K562 (cell line): ENCODE measurements at regions not wholly inside any gene's neighbourhood (a gene's known extent, or its start where the extent isn't known, plus 50 kb on each side); places are given as distances from the start of the nearest gene placed in this dataset.

ENCODE experiments used
- ATAC-seq: fragments of 200-7000 bp; cut with Tn5 transposase; 3 replicates; pipeline ENCODE4 v1.9.1; 2020; ENCODE audit warnings: moderate library complexity
- BruUV-seq: library from RNA; stranded (reverse); fragments of 400-500 nt; replicated peaks from 2 replicates; lab custom pipeline; 2021; lab: Mats Ljungman, UMichigan
- CTCF ChIA-PET: fragments of 300-600 bp; formaldehyde crosslinking; extraction: SDS; loops from one replicate; lab custom pipeline; 2021; ENCODE audit warnings: low intra/inter-chr PET ratio; lab: Yijun Ruan, JAX
- POLR2A ChIA-PET: fragments of 300-600, 350-650 bp; sonication (Branson Sonifier 250); formaldehyde crosslinking; extraction: SDS; loops from one replicate; lab custom pipeline; 2021; ENCODE audit warnings: antibody characterized with exemption, inconsistent platforms; lab: Yijun Ruan, JAX
- DNase-seq, 4 experiments: peaks; one replicate each; pipeline versions ENCODE4 v3.0.0 to v3.0.0-alpha.2; 2011 to 2018; ENCODE audit warnings: low spot score in 3 of 4, mixed read lengths in 3 of 4; ENCODE audit errors: extremely low read depth in 1 of 4
- FAIRE-seq: peaks from 2 replicates; lab custom pipeline; 2011; peaks lifted over from hg19 to GRCh38; lab: Jason Lieb, UNC
- H2AFZ ChIP-seq: 2 replicates; pipeline ENCODE4 v1.6.0; 2011; ENCODE audit warnings: low read depth, low read length, control low read depth, inconsistent platforms
- H3K27ac ChIP-seq: fragments of 200-600 bp; 3 replicates; pipeline ENCODE4 v1.8.0; 2011; ENCODE audit warnings: low read depth, mild to moderate bottlenecking, control low read depth, inconsistent platforms, low read length, moderate library complexity, mixed read lengths; ENCODE audit errors: extremely low read depth
- H3K27me3 ChIP-seq, 2 experiments: fragments of 300-600 bp in 1 of 2; 2 replicates in 1 of 2; 3 replicates in 1 of 2; pipeline versions ENCODE4 v1.6.0 to v1.8.0; 2011; ENCODE audit warnings: inconsistent platforms in 2 of 2, low read length in 2 of 2, mild to moderate bottlenecking in 1 of 2, mixed read lengths in 1 of 2, moderate library complexity in 1 of 2; ENCODE audit not compliant: control insufficient read depth in 2 of 2, insufficient read depth in 2 of 2
- H3K36me3 ChIP-seq: fragments of 300-600 bp; 3 replicates; pipeline ENCODE4 v1.8.0; 2011; ENCODE audit warnings: mild to moderate bottlenecking, low read length, inconsistent platforms; ENCODE audit not compliant: control insufficient read depth, insufficient read depth
- H3K4me1 ChIP-seq, 2 experiments: fragments of 200-600 bp in 1 of 2; replicated peaks in 1 of 2; 2 replicates in 1 of 2; 3 replicates in 1 of 2; pipeline versions ENCODE4 v1.5.1 to v1.8.0; 2011; ENCODE audit warnings: inconsistent platforms in 2 of 2, low read length in 2 of 2, mild to moderate bottlenecking in 1 of 2, mixed read lengths in 1 of 2, moderate library complexity in 1 of 2; ENCODE audit not compliant: control insufficient read depth in 2 of 2, insufficient read depth in 2 of 2
- H3K4me2 ChIP-seq: 2 replicates; pipeline ENCODE4 v1.6.1; 2011; ENCODE audit warnings: low read length, control low read depth, inconsistent platforms, mixed read lengths; ENCODE audit not compliant: insufficient read depth
- H3K4me3 ChIP-seq: fragments of 200-600 bp; sonication (generic), shearing (Covaris generic); 2 replicates; pipeline ENCODE4 v1.5.1; 2016; ENCODE audit warnings: control low read depth, inconsistent platforms
- H3K79me2 ChIP-seq: fragments of 200-600 bp; 3 replicates; pipeline ENCODE4 v1.8.0; 2011; ENCODE audit warnings: low read length, inconsistent platforms; ENCODE audit not compliant: control insufficient read depth, insufficient read depth
- H3K9ac ChIP-seq, 2 experiments: 2 replicates each; pipeline versions ENCODE4 v1.6.0 to v1.6.1; 2011; ENCODE audit warnings: low read depth in 2 of 2, low read length in 2 of 2, control low read depth in 1 of 2, inconsistent platforms in 1 of 2, mild to moderate bottlenecking in 1 of 2, mixed read lengths in 1 of 2; ENCODE audit not compliant: insufficient read depth in 1 of 2
- H3K9me1 ChIP-seq: one replicate; pipeline ENCODE4 v1.6.0; 2011; ENCODE audit warnings: inconsistent platforms, mild to moderate bottlenecking, low read length, moderate library complexity; ENCODE audit not compliant: control insufficient read depth, insufficient read depth
- H3K9me3 ChIP-seq: replicated peaks from 2 replicates; pipeline ENCODE4 v1.5.1; 2011; ENCODE audit warnings: low read depth, low read length, inconsistent platforms; ENCODE audit not compliant: control insufficient read depth, insufficient read depth
- H4K20me1 ChIP-seq: replicated peaks from 2 replicates; pipeline ENCODE4 v1.6.1; 2011; ENCODE audit warnings: low read length, inconsistent platforms, mixed read lengths; ENCODE audit not compliant: control insufficient read depth, insufficient read depth
- CBFA2T3 ChIP-seq: fragments of 450-650 bp; IDR thresholded peaks from 2 replicates; pipeline ENCODE4 v1.6.1; 2017
- CHD2 ChIP-seq: IDR thresholded peaks from 2 replicates; pipeline ENCODE4 v1.6.1; 2011; ENCODE audit warnings: low read depth, low read length
- MTF1 ChIP-seq: fragments of 250-450 bp; sonication (Bioruptor Pico); IDR thresholded peaks from 2 replicates; pipeline ENCODE4 v1.9.0; 2021; ENCODE audit warnings: moderate library complexity, mild to moderate bottlenecking, inconsistent platforms, borderline replicate concordance
- WGBS: fragments of 100-300 bp; shearing (Covaris generic); methylation state at CpG from one replicate; pipeline ENCODE4 v1.1.6; 2016; ENCODE audit warnings: low coverage, mixed read lengths; ENCODE audit not compliant: insufficient coverage; ENCODE audit errors: missing lambda C conversion rate; 5-methylcytosine and 5-hydroxymethylcytosine counted together
- in situ Hi-C: fragments of 300-500 bp; cut with MboI; formaldehyde crosslinking; loops from 4 replicates; pipeline ENCODE4 v1.15.0; 2018; ENCODE audit warnings: inconsistent platforms, mixed read lengths
- intact Hi-C: fragments of 100-400 bp; cut with micrococcal nuclease; formaldehyde crosslinking; loops from 2 replicates; pipeline ENCODE4 v1.14.2; 2022
- TF ChIP-seq, protein P1 (sequence below): fragments of 200-800 bp; sonication (Bioruptor generic); IDR thresholded peaks from 2 replicates; pipeline ENCODE4 v1.6.1; 2016; ENCODE audit warnings: missing genetic modification characterization, missing compliant biosample characterization
- TF ChIP-seq, protein P2 (sequence below): fragments of 200-600 bp; sonication (generic); IDR thresholded peaks from one replicate; pipeline ENCODE4 v1.6.1; 2012; ENCODE audit warnings: mild to moderate bottlenecking, low read depth, low read length, inconsistent platforms

DNA sequence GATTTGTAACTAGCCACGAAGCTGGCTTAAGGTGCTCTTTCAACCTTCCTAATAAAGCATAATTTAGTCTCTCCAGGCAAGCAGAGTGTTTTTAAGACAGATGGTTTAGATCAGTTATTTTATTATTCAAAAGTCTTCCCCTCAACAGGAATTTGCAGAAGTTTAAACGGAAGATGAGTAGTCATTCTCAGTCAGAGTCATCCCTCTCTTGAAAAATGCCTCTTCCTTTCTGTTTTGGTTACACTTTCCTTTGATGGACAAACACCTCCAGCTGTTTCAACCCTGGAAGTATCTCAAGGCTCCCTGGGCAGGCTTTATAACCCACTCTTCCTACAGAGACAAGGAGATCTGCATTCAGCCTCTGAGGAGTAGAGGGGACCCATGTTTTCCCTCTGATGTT is 60.3 kb upstream of the POU2AF2 start:
- POLR2A ChIA-PET, result interaction anchor here (0.7 kb wide), 1 partner anchor 51 kb away, joined by 3 read pairs; no protein-coding TSS in a partner anchor
- H3K9me3 ChIP-seq, result no peaks in the 10 kb centered on the region
- CTCF ChIA-PET, result no interaction called here
- H3K9ac ChIP-seq, result no peak overlapping the region
- no peak overlapping the region for H3K27ac ChIP-seq
- no peaks in the 10 kb centered on the region for H4K20me1 ChIP-seq
- H3K79me2 ChIP-seq, result no peaks in the 10 kb centered on the region
- intact Hi-C loops, result no loop called here
- H3K4me3 ChIP-seq, result no peak overlapping the region
- no peaks in the 10 kb centered on the region for H3K4me1 ChIP-seq
- no peaks in the 10 kb centered on the region for H3K9me1 ChIP-seq
- no peak overlapping the region for H3K4me2 ChIP-seq
- H2AFZ ChIP-seq, result no peak overlapping the region
- 0% methylated on average over 2 of the region's 2 CpGs for WGBS
- no peaks in the 10 kb centered on the region for H3K27me3 ChIP-seq
- no peaks in the 10 kb centered on the region for H3K36me3 ChIP-seq
- DNase-seq, result no peak
- no peak for FAIRE-seq
- BruUV-seq, result no TSS peak
- no peak for ATAC-seq
- in situ Hi-C loops, result no loop called here
- TF ChIP-seq CHD2, result no peak
- TF ChIP-seq, protein P1, sequence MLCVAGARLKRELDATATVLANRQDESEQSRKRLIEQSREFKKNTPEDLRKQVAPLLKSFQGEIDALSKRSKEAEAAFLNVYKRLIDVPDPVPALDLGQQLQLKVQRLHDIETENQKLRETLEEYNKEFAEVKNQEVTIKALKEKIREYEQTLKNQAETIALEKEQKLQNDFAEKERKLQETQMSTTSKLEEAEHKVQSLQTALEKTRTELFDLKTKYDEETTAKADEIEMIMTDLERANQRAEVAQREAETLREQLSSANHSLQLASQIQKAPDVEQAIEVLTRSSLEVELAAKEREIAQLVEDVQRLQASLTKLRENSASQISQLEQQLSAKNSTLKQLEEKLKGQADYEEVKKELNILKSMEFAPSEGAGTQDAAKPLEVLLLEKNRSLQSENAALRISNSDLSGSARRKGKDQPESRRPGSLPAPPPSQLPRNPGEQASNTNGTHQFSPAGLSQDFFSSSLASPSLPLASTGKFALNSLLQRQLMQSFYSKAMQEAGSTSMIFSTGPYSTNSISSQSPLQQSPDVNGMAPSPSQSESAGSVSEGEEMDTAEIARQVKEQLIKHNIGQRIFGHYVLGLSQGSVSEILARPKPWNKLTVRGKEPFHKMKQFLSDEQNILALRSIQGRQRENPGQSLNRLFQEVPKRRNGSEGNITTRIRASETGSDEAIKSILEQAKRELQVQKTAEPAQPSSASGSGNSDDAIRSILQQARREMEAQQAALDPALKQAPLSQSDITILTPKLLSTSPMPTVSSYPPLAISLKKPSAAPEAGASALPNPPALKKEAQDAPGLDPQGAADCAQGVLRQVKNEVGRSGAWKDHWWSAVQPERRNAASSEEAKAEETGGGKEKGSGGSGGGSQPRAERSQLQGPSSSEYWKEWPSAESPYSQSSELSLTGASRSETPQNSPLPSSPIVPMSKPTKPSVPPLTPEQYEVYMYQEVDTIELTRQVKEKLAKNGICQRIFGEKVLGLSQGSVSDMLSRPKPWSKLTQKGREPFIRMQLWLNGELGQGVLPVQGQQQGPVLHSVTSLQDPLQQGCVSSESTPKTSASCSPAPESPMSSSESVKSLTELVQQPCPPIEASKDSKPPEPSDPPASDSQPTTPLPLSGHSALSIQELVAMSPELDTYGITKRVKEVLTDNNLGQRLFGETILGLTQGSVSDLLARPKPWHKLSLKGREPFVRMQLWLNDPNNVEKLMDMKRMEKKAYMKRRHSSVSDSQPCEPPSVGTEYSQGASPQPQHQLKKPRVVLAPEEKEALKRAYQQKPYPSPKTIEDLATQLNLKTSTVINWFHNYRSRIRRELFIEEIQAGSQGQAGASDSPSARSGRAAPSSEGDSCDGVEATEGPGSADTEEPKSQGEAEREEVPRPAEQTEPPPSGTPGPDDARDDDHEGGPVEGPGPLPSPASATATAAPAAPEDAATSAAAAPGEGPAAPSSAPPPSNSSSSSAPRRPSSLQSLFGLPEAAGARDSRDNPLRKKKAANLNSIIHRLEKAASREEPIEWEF (CRISPR knock-in tag), result no peak
- TF ChIP-seq, protein P2, sequence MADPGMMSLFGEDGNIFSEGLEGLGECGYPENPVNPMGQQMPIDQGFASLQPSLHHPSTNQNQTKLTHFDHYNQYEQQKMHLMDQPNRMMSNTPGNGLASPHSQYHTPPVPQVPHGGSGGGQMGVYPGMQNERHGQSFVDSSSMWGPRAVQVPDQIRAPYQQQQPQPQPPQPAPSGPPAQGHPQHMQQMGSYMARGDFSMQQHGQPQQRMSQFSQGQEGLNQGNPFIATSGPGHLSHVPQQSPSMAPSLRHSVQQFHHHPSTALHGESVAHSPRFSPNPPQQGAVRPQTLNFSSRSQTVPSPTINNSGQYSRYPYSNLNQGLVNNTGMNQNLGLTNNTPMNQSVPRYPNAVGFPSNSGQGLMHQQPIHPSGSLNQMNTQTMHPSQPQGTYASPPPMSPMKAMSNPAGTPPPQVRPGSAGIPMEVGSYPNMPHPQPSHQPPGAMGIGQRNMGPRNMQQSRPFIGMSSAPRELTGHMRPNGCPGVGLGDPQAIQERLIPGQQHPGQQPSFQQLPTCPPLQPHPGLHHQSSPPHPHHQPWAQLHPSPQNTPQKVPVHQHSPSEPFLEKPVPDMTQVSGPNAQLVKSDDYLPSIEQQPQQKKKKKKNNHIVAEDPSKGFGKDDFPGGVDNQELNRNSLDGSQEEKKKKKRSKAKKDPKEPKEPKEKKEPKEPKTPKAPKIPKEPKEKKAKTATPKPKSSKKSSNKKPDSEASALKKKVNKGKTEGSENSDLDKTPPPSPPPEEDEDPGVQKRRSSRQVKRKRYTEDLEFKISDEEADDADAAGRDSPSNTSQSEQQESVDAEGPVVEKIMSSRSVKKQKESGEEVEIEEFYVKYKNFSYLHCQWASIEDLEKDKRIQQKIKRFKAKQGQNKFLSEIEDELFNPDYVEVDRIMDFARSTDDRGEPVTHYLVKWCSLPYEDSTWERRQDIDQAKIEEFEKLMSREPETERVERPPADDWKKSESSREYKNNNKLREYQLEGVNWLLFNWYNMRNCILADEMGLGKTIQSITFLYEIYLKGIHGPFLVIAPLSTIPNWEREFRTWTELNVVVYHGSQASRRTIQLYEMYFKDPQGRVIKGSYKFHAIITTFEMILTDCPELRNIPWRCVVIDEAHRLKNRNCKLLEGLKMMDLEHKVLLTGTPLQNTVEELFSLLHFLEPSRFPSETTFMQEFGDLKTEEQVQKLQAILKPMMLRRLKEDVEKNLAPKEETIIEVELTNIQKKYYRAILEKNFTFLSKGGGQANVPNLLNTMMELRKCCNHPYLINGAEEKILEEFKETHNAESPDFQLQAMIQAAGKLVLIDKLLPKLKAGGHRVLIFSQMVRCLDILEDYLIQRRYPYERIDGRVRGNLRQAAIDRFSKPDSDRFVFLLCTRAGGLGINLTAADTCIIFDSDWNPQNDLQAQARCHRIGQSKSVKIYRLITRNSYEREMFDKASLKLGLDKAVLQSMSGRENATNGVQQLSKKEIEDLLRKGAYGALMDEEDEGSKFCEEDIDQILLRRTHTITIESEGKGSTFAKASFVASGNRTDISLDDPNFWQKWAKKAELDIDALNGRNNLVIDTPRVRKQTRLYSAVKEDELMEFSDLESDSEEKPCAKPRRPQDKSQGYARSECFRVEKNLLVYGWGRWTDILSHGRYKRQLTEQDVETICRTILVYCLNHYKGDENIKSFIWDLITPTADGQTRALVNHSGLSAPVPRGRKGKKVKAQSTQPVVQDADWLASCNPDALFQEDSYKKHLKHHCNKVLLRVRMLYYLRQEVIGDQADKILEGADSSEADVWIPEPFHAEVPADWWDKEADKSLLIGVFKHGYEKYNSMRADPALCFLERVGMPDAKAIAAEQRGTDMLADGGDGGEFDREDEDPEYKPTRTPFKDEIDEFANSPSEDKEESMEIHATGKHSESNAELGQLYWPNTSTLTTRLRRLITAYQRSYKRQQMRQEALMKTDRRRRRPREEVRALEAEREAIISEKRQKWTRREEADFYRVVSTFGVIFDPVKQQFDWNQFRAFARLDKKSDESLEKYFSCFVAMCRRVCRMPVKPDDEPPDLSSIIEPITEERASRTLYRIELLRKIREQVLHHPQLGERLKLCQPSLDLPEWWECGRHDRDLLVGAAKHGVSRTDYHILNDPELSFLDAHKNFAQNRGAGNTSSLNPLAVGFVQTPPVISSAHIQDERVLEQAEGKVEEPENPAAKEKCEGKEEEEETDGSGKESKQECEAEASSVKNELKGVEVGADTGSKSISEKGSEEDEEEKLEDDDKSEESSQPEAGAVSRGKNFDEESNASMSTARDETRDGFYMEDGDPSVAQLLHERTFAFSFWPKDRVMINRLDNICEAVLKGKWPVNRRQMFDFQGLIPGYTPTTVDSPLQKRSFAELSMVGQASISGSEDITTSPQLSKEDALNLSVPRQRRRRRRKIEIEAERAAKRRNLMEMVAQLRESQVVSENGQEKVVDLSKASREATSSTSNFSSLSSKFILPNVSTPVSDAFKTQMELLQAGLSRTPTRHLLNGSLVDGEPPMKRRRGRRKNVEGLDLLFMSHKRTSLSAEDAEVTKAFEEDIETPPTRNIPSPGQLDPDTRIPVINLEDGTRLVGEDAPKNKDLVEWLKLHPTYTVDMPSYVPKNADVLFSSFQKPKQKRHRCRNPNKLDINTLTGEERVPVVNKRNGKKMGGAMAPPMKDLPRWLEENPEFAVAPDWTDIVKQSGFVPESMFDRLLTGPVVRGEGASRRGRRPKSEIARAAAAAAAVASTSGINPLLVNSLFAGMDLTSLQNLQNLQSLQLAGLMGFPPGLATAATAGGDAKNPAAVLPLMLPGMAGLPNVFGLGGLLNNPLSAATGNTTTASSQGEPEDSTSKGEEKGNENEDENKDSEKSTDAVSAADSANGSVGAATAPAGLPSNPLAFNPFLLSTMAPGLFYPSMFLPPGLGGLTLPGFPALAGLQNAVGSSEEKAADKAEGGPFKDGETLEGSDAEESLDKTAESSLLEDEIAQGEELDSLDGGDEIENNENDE, result no peak
- TF ChIP-seq CBFA2T3, result no peak
- no peak for TF ChIP-seq MTF1 (CRISPR knock-in tag)
